Lung (tissue), 11 donors: ENCODE measurements at regions not wholly inside any gene's neighbourhood (a gene's known extent, or its start where the extent isn't known, plus 50 kb on each side); places are given as distances from the start of the nearest gene placed in this dataset.

Experiments
- ATAC-seq: fragments of 200-7000 bp; cut with Tn5 transposase; one replicate; pipeline ENCODE4 v1.9.1; 2020; ENCODE audit warnings: moderate number of reproducible peaks; ENCODE audit not compliant: insufficient read depth, low FRiP score
- DNase-seq, 3 donors: peaks; one replicate each; pipeline ENCODE4 v3.0.0-alpha.2; 2013 to 2017
- H3K27ac ChIP-seq, 2 donors: one replicate each; pipeline ENCODE4 v1.5.1; 2013; ENCODE audit warnings: mild to moderate bottlenecking in 2 of 2, moderate library complexity in 2 of 2, control low read depth in 1 of 2, inconsistent platforms in 1 of 2, low read depth in 1 of 2, low read length in 1 of 2
- H3K27me3 ChIP-seq, 3 donors: one replicate each; pipeline ENCODE4 v1.5.1; 2013; ENCODE audit warnings: low read length in 2 of 3; ENCODE audit not compliant: control insufficient read depth in 3 of 3, insufficient read depth in 3 of 3
- H3K36me3 ChIP-seq, 4 donors: one replicate each; pipeline ENCODE4 v1.5.1; 2013; ENCODE audit warnings: low read length in 4 of 4, mild to moderate bottlenecking in 1 of 4, moderate library complexity in 1 of 4; ENCODE audit not compliant: control insufficient read depth in 4 of 4, insufficient read depth in 4 of 4
- H3K4me1 ChIP-seq, 5 donors: one replicate each; pipeline ENCODE4 v1.5.1; 2013; ENCODE audit warnings: low read length in 5 of 5, mild to moderate bottlenecking in 2 of 5, moderate library complexity in 1 of 5; ENCODE audit not compliant: control insufficient read depth in 5 of 5, insufficient read depth in 5 of 5
- H3K4me3 ChIP-seq: one replicate; pipeline ENCODE4 v1.5.1; 2013; ENCODE audit warnings: mild to moderate bottlenecking, control low read depth, moderate library complexity
- H3K9ac ChIP-seq, 2 donors: one replicate each; pipeline ENCODE4 v1.5.1; 2013; ENCODE audit warnings: low read length in 2 of 2, control low read depth in 1 of 2; ENCODE audit not compliant: insufficient read depth in 1 of 2
- H3K9me3 ChIP-seq, 4 donors: one replicate each; pipeline ENCODE4 v1.5.1; 2013; ENCODE audit warnings: low read length in 3 of 4, mild to moderate bottlenecking in 1 of 4, moderate library complexity in 1 of 4; ENCODE audit not compliant: control insufficient read depth in 4 of 4, insufficient read depth in 3 of 4
- WGBS, 2 donors: extraction: QIAGEN DNeasy Blood & Tissue Kit; methylation state at CpG; one replicate each; pipeline ENCODE4 v1.1.7; 2013; 5-methylcytosine and 5-hydroxymethylcytosine counted together
- TF ChIP-seq, protein P1 (sequence below): IDR thresholded peaks from 2 replicates; pipeline ENCODE4 v1.5.1; 2012; ENCODE audit warnings: mild to moderate bottlenecking; ENCODE audit errors: control extremely low read depth, extremely low read depth
- donor health status: control.
- donor health status: control.
- donor health status: Bipolar disorder and iron deficiency.
- donor health status: healthy.
- donor health status: DM: yes; HTN: yes; CAD: no.

DNA sequence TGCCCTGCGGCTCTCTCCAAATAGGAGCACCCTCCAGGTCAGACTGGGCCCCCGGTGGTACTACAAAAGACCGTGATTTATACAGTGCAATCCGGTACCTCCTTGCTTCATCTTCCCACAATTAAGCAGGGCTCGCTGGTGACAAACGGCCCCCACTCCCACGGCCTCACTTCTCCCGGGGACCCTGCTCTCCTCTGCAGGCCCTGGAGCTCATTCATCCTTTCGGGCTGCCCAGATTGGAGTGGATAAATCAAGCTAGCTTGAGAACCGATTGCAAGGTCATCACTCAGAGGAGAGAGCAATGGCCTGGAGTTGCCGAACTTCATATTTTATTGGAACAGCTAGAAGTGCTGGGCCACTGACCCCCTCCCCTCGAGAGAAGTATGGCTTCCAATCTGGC, 193.5 kb upstream of the IRX6 start:
- no peaks in the 10 kb centered on the region for H3K27me3 ChIP-seq
- no peak overlapping the region for H3K27ac ChIP-seq
- ATAC-seq, result no peak
- H3K36me3 ChIP-seq, result no peaks in the 10 kb centered on the region
- H3K9me3 ChIP-seq, result peaks cover 0 to 2% (median 0%) of the 10 kb centered on the region in 4 donors
- no peak overlapping the region for H3K9ac ChIP-seq
- no peak for DNase-seq
- H3K4me1 ChIP-seq, result peaks cover 0 to 5% (median 0%) of the 10 kb centered on the region in 5 donors
- no peak overlapping the region for H3K4me3 ChIP-seq
- TF ChIP-seq, protein P1, sequence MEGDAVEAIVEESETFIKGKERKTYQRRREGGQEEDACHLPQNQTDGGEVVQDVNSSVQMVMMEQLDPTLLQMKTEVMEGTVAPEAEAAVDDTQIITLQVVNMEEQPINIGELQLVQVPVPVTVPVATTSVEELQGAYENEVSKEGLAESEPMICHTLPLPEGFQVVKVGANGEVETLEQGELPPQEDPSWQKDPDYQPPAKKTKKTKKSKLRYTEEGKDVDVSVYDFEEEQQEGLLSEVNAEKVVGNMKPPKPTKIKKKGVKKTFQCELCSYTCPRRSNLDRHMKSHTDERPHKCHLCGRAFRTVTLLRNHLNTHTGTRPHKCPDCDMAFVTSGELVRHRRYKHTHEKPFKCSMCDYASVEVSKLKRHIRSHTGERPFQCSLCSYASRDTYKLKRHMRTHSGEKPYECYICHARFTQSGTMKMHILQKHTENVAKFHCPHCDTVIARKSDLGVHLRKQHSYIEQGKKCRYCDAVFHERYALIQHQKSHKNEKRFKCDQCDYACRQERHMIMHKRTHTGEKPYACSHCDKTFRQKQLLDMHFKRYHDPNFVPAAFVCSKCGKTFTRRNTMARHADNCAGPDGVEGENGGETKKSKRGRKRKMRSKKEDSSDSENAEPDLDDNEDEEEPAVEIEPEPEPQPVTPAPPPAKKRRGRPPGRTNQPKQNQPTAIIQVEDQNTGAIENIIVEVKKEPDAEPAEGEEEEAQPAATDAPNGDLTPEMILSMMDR, result no peak
- 85 to 87% methylated on average over 12 of the region's 12 CpGs for WGBS, 2 donors

DNA sequence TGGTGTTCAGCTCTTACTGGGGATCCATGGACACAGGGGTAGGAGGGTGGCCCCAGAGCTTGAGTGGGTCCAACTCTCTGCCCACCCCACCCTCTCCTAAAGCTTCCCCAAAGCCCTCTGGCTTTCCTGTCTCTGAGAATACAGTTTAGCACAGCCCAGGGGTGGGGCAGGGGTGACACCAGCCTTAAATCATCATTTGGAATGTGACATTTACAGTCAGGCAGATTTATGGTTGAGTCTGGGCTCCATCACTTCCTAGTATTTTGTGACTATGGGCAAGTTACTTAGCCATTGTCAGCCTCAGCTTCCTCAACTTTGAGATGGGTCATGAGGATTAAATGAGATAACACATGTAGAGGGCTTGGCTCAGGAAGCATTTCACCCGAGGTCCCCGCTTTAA, 193.1 kb upstream of the IRX6 start:
- DNase-seq (no peak), ATAC-seq (no peak)
- Histone ChIP-seq H3K27ac (no peak overlapping the region), H3K36me3 (no peaks in the 10 kb centered on the region), H3K4me1 (peaks cover 0 to 5% (median 0%) of the 10 kb centered on the region in 5 donors), H3K27me3 (no peaks in the 10 kb centered on the region), H3K9ac (no peak overlapping the region), H3K9me3 (peaks cover 0 to 2% (median 0%) of the 10 kb centered on the region in 4 donors), H3K4me3 (no peak overlapping the region)
- TF ChIP-seq, protein P1, result no peak
- 70 to 74% methylated on average over 2 of the region's 2 CpGs for WGBS, 2 donors

DNA sequence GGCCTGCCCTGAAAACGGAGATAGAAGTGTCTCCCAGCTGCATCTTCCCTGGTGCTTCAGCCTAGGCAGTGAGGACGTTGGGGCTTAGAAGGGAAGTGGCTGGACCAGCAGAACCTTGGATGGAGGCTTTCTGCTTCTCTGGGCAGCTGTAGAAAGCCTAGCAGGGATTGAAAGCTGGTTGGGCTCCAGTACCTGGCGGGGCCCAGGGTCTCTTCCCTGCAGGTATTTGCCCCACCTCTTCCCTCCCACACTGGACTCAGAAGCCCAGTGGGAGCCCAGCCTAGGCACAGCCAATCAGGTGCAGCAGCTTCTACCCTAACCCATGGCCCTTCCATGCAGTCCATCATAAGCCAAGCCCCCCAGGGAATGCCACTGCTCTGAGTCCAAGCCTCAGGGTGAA, 190.3 kb upstream of the IRX6 start:
- H3K36me3 ChIP-seq, result no peaks in the 10 kb centered on the region
- ATAC-seq, result no peak
- no peak for DNase-seq
- TF ChIP-seq, protein P1, result no peak
- H3K4me1 ChIP-seq, result peaks cover 0 to 9% (median 0%) of the 10 kb centered on the region in 5 donors
- H3K27ac ChIP-seq, result no peak overlapping the region
- WGBS, 2 donors, result 43 to 53% methylated on average over 3 of the region's 3 CpGs
- no peaks in the 10 kb centered on the region for H3K27me3 ChIP-seq
- H3K9ac ChIP-seq, result no peak overlapping the region
- no peak overlapping the region for H3K4me3 ChIP-seq
- H3K9me3 ChIP-seq, result peaks cover 0 to 2% (median 0%) of the 10 kb centered on the region in 4 donors
